Activated CD4-positive, alpha-beta memory T cell treated with anti-CD3 and anti-CD28 coated beads, Interleukin-2, amount 10 ng/mL, durations not matched to agents 7 days and 5 days (primary cell): ENCODE measurements at regions not wholly inside any gene's neighbourhood (a gene's known extent, or its start where the extent isn't known, plus 50 kb on each side); places are given as distances from the start of the nearest gene placed in this dataset.
A peak's percentile ranks its signal among the peaks of the same experiment; 100 is the strongest.
"Not testable (repeated sequence)": the region's sequence is repeated elsewhere in the genome, so short reads cannot be mapped to it uniquely, and the experiment has no call there.

Experiments used
- CTCF ChIA-PET: fragments of 350-600 bp; sonication (Branson Sonifier 250); formaldehyde crosslinking; loops from one replicate; lab custom pipeline; 2021; ENCODE audit warnings: antibody characterized with exemption, inconsistent platforms; lab: Charles Lee
- POLR2A ChIA-PET: fragments of 350-600 bp; sonication (Branson Sonifier 250); formaldehyde crosslinking; loops from one replicate; lab custom pipeline; 2021; ENCODE audit warnings: antibody characterized with exemption; lab: Charles Lee
- DNase-seq: peaks from one replicate; pipeline ENCODE4 v3.0.0-alpha.2; 2020
- H3K27ac Mint-ChIP-seq: one replicate; pipeline ENCODE4 v1.8.0; 2021; ENCODE audit warnings: mild to moderate bottlenecking, mixed read lengths
- H3K27me3 Mint-ChIP-seq: one replicate; pipeline ENCODE4 v1.8.0; 2021; ENCODE audit warnings: mixed read lengths
- H3K36me3 Mint-ChIP-seq: one replicate; pipeline ENCODE4 v1.8.0; 2021; ENCODE audit warnings: low read depth, mixed read lengths
- H3K4me1 Mint-ChIP-seq: one replicate; pipeline ENCODE4 v1.8.0; 2021; ENCODE audit warnings: mixed read lengths
- H3K4me3 Mint-ChIP-seq: one replicate; pipeline ENCODE4 v1.8.0; 2021; ENCODE audit warnings: mild to moderate bottlenecking, mixed read lengths
- H3K9me3 Mint-ChIP-seq: one replicate; pipeline ENCODE4 v1.8.0; 2021; ENCODE audit warnings: mixed read lengths

DNA sequence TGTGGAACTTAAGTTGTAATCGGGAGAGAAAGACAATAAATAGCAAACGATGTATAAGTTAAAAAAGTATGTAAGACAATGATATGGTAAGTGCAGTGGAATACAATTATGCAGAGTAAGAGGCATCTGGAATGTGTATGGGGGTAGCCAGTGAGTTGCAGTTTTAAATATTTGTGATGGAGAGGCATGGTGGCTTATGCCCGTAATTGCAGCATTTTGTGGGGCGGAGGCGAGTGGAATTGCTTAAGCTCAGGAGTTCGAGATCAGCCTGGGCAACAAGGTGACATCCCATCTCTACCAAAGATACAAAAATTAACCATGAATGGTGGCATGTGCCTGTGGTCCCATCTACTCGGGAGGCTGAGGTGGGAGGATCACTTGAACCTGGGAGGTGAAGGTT, 52.5 kb upstream of the WDFY3 start:
- H3K9me3 Mint-ChIP-seq = no peaks in the 10 kb centered on the region
- POLR2A ChIA-PET = no interaction called here
- CTCF ChIA-PET = no interaction called here
- no peaks in the 10 kb centered on the region for H3K36me3 Mint-ChIP-seq
- no peak overlapping the region for H3K4me3 Mint-ChIP-seq
- H3K4me1 Mint-ChIP-seq = no peaks in the 10 kb centered on the region
- no peak for DNase-seq
- H3K27me3 Mint-ChIP-seq = no peaks in the 10 kb centered on the region
- no peak overlapping the region for H3K27ac Mint-ChIP-seq

DNA sequence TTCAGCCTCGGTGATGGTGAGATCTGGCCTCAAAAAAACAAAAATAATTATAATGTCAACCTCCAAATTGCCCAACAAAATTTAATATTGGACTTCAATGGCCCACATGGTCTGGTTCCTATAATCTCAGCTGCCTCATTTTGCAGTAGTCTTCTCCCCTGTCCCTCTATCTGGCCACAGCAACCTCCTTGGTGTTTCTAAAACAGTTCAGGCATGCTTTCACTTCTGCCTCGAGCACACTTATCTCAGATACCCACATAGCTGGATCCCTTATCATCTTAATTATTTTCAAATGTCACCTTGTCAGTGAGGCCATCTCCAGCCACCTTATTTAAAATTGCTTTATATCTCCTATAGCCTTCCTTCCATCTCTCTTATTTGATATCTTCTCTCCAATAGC, 52.9 kb upstream of the WDFY3 start:
- CTCF ChIA-PET = no interaction called here
- Mint-ChIP-seq H3K27me3 (no peaks in the 10 kb centered on the region), H3K9me3 (no peaks in the 10 kb centered on the region), H3K4me3 (no peak overlapping the region), H3K27ac (no peak overlapping the region), H3K4me1 (no peaks in the 10 kb centered on the region), H3K36me3 (no peaks in the 10 kb centered on the region)
- POLR2A ChIA-PET = no interaction called here
- no peak for DNase-seq

DNA sequence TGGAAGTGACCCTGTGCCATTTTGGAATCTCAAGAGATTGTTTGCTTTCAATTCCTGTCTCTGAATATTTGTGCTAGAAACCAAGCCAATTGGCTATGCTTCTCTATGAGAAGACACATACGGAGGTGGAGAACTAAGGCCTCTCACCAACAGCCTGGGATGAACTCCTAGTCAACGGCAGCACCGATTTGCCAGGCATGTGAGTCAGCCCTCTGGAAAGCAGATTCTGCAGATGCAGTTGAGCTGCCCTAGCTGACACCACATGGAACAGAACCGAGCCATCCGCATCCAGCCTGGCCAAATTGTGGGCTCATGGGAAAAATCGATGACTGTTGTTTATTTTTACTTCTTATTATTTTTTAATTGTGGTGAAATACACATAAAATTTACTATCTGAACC, 58.2 kb upstream of the WDFY3 start:
- ChIA-PET CTCF (no interaction called here), POLR2A (no interaction called here)
- no peak for DNase-seq
- H3K27me3 Mint-ChIP-seq = no peaks in the 10 kb centered on the region
- no peaks in the 10 kb centered on the region for H3K36me3 Mint-ChIP-seq
- no peaks in the 10 kb centered on the region for H3K4me1 Mint-ChIP-seq
- H3K9me3 Mint-ChIP-seq = no peaks in the 10 kb centered on the region
- H3K4me3 Mint-ChIP-seq = no peak overlapping the region
- no peak overlapping the region for H3K27ac Mint-ChIP-seq

DNA sequence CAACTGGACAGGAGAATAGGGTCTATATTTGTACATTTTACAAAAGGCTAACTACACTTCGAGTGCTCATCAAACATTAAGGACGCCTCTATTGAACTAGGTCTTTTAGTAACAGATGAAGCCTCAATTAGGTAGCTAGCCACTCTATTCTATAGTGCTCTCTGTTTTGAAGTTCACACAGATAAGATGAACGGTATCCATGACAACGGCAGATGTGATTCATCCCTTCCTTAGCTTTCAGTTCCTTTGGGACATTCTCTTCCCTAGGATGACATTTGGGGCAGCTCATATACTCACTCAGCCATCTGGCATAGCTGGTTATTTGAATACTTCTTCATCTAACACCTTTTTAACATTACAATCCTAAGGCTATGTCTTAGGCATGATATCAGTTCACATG, 62.4 kb upstream of the WDFY3 start:
- H3K27me3 Mint-ChIP-seq = no peaks in the 10 kb centered on the region
- no peaks in the 10 kb centered on the region for H3K4me1 Mint-ChIP-seq
- ChIA-PET POLR2A (no interaction called here), CTCF (interaction anchor here (0.7 kb wide), 1 partner anchor 45 kb away, joined by 3 read pairs; no protein-coding TSS in a partner anchor)
- peaks cover under 1% of the 10 kb centered on the region for H3K9me3 Mint-ChIP-seq
- no peak for DNase-seq
- H3K27ac Mint-ChIP-seq = no peak overlapping the region
- no peak overlapping the region for H3K4me3 Mint-ChIP-seq
- no peaks in the 10 kb centered on the region for H3K36me3 Mint-ChIP-seq

DNA sequence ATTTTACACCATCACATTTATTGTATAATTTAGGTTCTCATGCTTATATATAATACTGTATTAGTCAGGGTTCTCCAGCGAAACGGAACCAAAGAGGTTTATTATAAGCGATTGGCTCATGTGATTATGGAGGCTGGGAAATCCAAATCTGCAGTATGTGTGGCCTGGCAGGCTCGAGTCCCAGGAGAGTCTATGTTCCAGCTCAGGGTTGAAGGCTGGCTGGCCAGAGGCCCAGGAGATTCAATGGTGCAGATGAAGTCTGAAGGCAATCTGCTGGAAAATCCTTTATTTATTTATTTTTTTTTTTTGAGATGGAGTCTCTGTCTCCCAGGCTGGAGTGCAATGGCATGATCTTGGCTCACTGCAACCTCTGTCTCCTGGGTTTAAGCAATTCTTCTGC, 63.0 kb upstream of the WDFY3 start:
- peaks cover 4% of the 10 kb centered on the region for H3K9me3 Mint-ChIP-seq
- no peaks in the 10 kb centered on the region for H3K27me3 Mint-ChIP-seq
- no peaks in the 10 kb centered on the region for H3K36me3 Mint-ChIP-seq
- no peaks in the 10 kb centered on the region for H3K4me1 Mint-ChIP-seq
- H3K27ac Mint-ChIP-seq = no peak overlapping the region
- CTCF ChIA-PET = interaction anchor here (0.7 kb wide), 1 partner anchor 45 kb away, joined by 3 read pairs; no protein-coding TSS in a partner anchor
- no peak for DNase-seq
- no peak overlapping the region for H3K4me3 Mint-ChIP-seq
- POLR2A ChIA-PET = no interaction called here

DNA sequence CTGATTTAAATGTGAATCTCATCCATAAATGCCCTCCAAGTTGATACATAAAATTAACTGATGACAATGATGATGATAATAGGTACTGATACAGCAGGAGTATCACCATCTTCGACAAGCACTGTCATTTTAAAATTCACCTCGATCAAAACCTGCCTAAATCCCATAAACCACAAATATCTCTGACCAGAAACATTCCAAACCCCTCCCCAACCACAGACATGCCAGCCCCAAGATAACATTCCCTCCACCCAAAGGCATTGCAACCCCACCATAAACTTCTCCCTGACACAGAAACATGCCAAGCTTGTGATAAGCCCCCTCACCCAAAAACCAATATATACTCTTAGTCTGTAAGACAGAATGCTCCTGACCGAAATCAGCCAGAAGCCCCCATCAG, 63.7 kb upstream of the WDFY3 start:
- Mint-ChIP-seq H3K9me3 (peaks cover 4% of the 10 kb centered on the region), H3K4me3 (no peak overlapping the region), H3K4me1 (no peaks in the 10 kb centered on the region), H3K27me3 (no peaks in the 10 kb centered on the region), H3K36me3 (no peaks in the 10 kb centered on the region), H3K27ac (no peak overlapping the region)
- CTCF ChIA-PET = no interaction called here
- POLR2A ChIA-PET = no interaction called here
- DNase-seq = no peak

DNA sequence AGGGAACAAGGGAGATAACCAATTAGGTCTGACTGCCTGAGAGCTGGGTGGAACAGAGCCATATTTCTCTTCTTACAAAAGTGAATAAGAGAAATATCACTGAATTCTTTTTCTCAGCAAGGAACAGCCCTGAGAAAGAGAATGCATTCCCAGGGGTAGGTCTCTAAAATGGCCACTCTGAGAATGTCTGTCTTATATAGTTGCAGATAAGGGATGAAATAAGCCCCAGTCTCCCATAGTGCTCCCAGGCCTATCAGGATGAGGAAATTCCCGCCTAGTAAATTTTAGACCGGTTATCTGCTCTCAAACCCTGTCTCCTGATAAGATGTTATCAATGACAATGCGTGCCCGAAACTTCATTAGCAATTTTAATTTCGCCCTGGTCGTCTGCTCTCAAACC, 67.3 kb upstream of the WDFY3 start:
- H3K4me3 Mint-ChIP-seq, DNase-seq, CTCF ChIA-PET, H3K36me3 Mint-ChIP-seq, H3K27me3 Mint-ChIP-seq, POLR2A ChIA-PET, H3K4me1 Mint-ChIP-seq, H3K9me3 Mint-ChIP-seq, H3K27ac Mint-ChIP-seq: not testable (repeated sequence)

DNA sequence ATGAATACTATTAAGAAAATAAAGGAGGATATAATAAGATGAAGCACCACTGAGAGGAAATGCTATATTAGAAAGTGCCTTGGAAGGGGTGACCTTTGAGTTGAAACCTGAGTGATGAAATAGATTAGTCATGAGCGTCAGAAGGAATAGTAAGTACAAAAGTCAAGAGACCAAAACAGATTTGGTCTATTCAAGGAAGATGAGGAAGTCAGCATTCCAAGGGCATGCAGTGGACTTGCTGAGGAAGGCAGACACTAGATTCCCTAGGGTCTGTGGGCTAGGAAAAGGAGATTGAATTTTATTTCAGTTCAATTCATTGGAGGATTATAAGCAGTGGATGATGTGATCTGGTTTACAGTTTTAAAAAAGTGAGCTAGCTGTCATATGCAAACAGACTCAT, 73.0 kb upstream of the WDFY3 start:
- Mint-ChIP-seq H3K27me3 (no peaks in the 10 kb centered on the region), H3K9me3 (no peaks in the 10 kb centered on the region), H3K4me3 (no peak overlapping the region), H3K27ac (no peak overlapping the region), H3K36me3 (no peaks in the 10 kb centered on the region), H3K4me1 (peaks cover 7% of the 10 kb centered on the region)
- no peak for DNase-seq
- POLR2A ChIA-PET = no interaction called here
- CTCF ChIA-PET = no interaction called here

DNA sequence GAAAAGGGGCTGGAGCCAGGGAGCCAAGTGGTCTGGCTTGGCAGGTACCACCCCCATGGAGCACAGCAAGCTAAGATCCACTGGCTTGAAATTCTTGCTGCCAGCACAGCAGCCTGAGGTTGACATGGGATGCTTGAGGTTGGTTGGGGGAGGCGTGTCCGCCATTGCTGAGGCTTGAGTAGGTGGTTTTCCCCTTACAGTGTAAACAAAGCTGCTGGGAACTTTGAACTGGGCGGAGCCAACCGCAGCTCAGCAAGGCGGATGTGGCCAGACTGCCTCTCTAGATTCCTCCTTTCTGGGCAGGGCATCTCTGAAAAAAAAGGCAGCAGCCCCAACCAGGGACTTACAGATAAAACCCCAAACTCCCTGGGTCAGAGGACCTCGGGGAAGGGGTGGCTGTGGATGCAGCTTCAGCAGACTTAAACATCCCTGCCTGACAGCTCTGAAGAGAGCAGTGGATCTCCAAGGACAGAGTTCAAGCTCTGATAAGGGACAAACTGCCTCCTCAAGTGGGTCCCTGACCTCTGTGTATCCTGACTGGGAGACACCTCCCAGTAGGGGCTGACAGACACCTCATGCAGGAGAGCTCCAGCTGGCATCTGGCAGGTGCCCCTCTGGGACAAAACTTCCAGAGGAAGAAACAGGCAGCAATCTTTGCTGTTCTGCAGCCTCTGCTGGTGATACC, 77.5 kb upstream of the WDFY3 start:
- H3K9me3 Mint-ChIP-seq, H3K27ac Mint-ChIP-seq, CTCF ChIA-PET, H3K4me1 Mint-ChIP-seq, POLR2A ChIA-PET, H3K36me3 Mint-ChIP-seq, H3K4me3 Mint-ChIP-seq, H3K27me3 Mint-ChIP-seq: not testable (repeated sequence)
- DNase-seq = peak; percentile 55

DNA sequence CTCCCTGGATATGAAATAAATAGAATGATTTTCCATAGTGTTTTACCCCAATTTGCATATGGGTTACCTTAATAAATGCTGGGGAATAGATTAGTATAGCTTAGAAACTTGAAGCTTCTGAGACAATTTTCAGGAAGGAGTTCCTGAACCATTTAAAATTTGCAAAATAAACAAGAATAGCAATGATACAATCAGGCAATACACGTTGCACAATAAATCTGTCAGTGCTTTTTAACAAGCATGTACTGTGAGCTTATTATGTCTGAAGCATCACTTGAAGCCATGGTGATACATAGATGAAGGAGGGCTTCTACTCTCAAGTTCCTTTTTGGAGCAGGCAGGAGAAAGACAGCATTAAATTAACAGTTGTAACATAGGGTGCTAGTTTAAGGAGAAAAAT, 84.2 kb upstream of the WDFY3 start:
- H3K4me1 Mint-ChIP-seq = no peaks in the 10 kb centered on the region
- H3K36me3 Mint-ChIP-seq = no peaks in the 10 kb centered on the region
- H3K4me3 Mint-ChIP-seq = no peak overlapping the region
- H3K27me3 Mint-ChIP-seq = no peaks in the 10 kb centered on the region
- H3K9me3 Mint-ChIP-seq = no peaks in the 10 kb centered on the region
- no peak overlapping the region for H3K27ac Mint-ChIP-seq
- POLR2A ChIA-PET = no interaction called here
- CTCF ChIA-PET = no interaction called here
- DNase-seq = no peak

DNA sequence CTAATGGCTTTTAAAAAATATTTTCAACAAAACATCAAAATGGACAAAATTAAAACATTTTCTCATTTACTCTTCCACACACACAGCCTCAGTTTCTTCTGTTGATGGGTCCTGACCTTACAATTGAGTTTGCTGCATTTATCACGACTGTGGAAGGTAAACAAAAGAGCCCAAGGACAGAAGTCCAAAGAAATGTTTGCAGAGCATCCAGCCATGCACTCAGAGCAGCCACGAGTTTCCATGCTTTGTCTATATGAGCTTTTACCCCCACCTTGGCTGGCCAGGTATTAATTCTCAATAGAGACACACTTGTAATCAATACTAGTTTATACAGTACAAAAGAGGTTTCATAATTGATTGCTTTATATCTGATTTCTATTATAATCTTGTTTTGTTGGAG, 85.0 kb upstream of the WDFY3 start:
- Mint-ChIP-seq H3K4me1 (no peaks in the 10 kb centered on the region), H3K36me3 (no peaks in the 10 kb centered on the region), H3K27me3 (no peaks in the 10 kb centered on the region), H3K4me3 (no peak overlapping the region), H3K9me3 (no peaks in the 10 kb centered on the region), H3K27ac (no peak overlapping the region)
- no peak for DNase-seq
- POLR2A ChIA-PET = no interaction called here
- CTCF ChIA-PET = no interaction called here

DNA sequence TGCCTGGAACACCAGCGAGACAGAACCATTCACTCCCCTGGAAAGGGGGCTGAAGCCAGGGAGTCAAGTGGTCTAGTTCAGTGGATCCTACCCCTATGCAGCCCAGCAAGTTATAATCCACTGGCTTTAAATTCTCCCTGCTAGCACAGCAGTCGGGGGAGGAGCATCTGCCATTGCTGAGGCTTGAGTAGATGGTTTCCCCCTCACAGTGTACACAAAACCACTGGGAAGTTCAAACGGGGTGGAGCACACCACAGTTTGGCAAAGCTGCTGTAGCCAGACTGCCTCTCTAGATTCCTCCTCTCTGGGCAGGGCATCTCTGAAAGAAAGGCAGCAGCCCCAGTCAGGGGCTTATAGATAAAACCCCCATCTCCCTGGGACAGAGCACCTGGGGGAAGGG, 88.4 kb upstream of the WDFY3 start:
- H3K36me3 Mint-ChIP-seq, CTCF ChIA-PET, H3K9me3 Mint-ChIP-seq, H3K4me1 Mint-ChIP-seq, H3K27me3 Mint-ChIP-seq, DNase-seq, POLR2A ChIA-PET, H3K27ac Mint-ChIP-seq, H3K4me3 Mint-ChIP-seq: not testable (repeated sequence)

DNA sequence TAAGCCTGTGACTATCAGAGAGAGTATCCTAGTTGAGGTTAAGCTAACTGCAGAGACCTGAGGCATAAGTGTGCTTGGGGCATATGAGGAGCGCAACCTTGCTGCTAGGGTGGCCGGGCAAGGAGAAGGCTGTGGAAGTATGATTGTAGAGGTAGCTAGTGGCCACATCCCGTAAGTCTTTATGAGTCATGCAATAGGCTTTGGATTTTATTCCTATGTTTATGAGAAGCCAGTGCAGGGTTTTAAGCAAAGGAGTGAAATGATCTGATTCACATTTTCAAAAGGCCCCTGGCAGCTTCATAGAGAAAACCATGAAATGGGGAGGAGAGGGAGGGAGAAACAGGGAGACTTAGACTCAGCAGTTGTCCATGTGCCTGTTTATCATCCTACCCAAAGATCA, 92.1 kb upstream of the WDFY3 start:
- Mint-ChIP-seq H3K4me3 (no peak overlapping the region), H3K4me1 (no peaks in the 10 kb centered on the region), H3K36me3 (no peaks in the 10 kb centered on the region), H3K27ac (no peak overlapping the region), H3K27me3 (no peaks in the 10 kb centered on the region), H3K9me3 (no peaks in the 10 kb centered on the region)
- POLR2A ChIA-PET = no interaction called here
- no peak for DNase-seq
- CTCF ChIA-PET = no interaction called here

DNA sequence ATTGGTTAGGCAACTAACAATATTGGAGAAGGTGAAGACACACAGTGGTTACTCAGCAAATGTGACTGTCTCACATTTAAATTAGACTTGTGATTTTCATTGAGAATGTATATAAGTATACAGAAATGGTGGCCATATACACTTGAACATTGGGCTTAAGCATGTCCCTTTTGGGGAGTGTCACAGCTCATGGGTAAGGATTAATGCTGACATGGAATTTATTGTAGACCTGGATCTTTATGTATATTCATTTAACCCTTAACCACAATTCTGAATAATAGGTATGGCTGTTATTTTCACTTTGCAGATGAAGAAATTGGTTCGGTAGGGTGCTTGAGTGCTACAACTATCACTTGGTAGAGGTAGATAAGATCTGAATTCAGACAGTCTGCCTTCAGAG, 95.5 kb upstream of the WDFY3 start:
- ChIA-PET POLR2A (no interaction called here), CTCF (interaction anchor here (0.7 kb wide), 1 partner anchor 22 kb away, joined by 3 read pairs; no protein-coding TSS in a partner anchor)
- no peaks in the 10 kb centered on the region for H3K4me1 Mint-ChIP-seq
- H3K27ac Mint-ChIP-seq = no peak overlapping the region
- no peaks in the 10 kb centered on the region for H3K9me3 Mint-ChIP-seq
- no peak overlapping the region for H3K4me3 Mint-ChIP-seq
- H3K27me3 Mint-ChIP-seq = no peaks in the 10 kb centered on the region
- no peaks in the 10 kb centered on the region for H3K36me3 Mint-ChIP-seq
- DNase-seq = no peak
